HCT116 (cell line): ENCODE measurements at regions not wholly inside any gene's neighbourhood (a gene's known extent, or its start where the extent isn't known, plus 50 kb on each side); places are given as distances from the start of the nearest gene placed in this dataset.

ENCODE experiments used
- EZH2 ChIP-seq: fragments of 200-600 bp; sonication (generic); IDR thresholded peaks from 2 replicates; pipeline ENCODE4 v1.6.1; 2017; ENCODE audit warnings: antibody characterized with exemption, mixed run types
- EZH2phosphoT487 ChIP-seq: fragments of 200-600 bp; IDR thresholded peaks from 2 replicates; pipeline ENCODE4 v1.6.1; 2018; ENCODE audit warnings: antibody characterized with exemption, borderline replicate concordance
- FOSL1 ChIP-seq: IDR thresholded peaks from 2 replicates; pipeline ENCODE4 v1.6.1; 2012; ENCODE audit warnings: low read depth
- MAX ChIP-seq: IDR thresholded peaks from 2 replicates; pipeline ENCODE4 v1.6.1; 2012
- POLR2A ChIP-seq: IDR thresholded peaks from 2 replicates; pipeline ENCODE4 v1.7.0; 2011; ENCODE audit warnings: borderline replicate concordance; ENCODE audit not compliant: insufficient read depth, insufficient read length; ENCODE audit errors: extremely low read depth
- POLR2AphosphoS5 ChIP-seq: IDR thresholded peaks from 2 replicates; pipeline ENCODE4 v1.6.1; 2011; ENCODE audit warnings: mild to moderate bottlenecking, low read depth, low read length, moderate library complexity
- REST ChIP-seq: IDR thresholded peaks from 2 replicates; pipeline ENCODE4 v1.6.1; 2012; ENCODE audit warnings: low read depth
- TF ChIP-seq, protein P1 (sequence below), 3 experiments: fragments of 200-600 bp in 1 of 3; sonication (generic) in 1 of 3; IDR thresholded peaks in 2 of 3; conservative IDR thresholded peaks in 1 of 3; 2 replicates each; pipeline ENCODE4 v1.5.1; 2012 to 2017; ENCODE audit warnings: low read depth in 2 of 3, low read length in 2 of 3, antibody characterized with exemption in 1 of 3, borderline replicate concordance in 1 of 3, control low read depth in 1 of 3, mild to moderate bottlenecking in 1 of 3, mixed read lengths in 1 of 3, mixed run types in 1 of 3, moderate library complexity in 1 of 3; ENCODE audit not compliant: insufficient read depth in 1 of 3
- TF ChIP-seq, protein P2 (sequence below): IDR thresholded peaks from 2 replicates; pipeline ENCODE4 v1.6.1; 2012

- TF ChIP-seq, protein P1, sequence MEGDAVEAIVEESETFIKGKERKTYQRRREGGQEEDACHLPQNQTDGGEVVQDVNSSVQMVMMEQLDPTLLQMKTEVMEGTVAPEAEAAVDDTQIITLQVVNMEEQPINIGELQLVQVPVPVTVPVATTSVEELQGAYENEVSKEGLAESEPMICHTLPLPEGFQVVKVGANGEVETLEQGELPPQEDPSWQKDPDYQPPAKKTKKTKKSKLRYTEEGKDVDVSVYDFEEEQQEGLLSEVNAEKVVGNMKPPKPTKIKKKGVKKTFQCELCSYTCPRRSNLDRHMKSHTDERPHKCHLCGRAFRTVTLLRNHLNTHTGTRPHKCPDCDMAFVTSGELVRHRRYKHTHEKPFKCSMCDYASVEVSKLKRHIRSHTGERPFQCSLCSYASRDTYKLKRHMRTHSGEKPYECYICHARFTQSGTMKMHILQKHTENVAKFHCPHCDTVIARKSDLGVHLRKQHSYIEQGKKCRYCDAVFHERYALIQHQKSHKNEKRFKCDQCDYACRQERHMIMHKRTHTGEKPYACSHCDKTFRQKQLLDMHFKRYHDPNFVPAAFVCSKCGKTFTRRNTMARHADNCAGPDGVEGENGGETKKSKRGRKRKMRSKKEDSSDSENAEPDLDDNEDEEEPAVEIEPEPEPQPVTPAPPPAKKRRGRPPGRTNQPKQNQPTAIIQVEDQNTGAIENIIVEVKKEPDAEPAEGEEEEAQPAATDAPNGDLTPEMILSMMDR (IDR thresholded peaks at IDR 0.05 in 2 of 3, conservative IDR thresholded peaks at IDR 0.05 in 1 of 3; ENCODE audit: borderline replicate concordance in 1 of 3, insufficient read depth in 1 of 3, low read depth in 2 of 3, low read length in 2 of 3), result no peak
- TF ChIP-seq EZH2phosphoT487 (no peak), EZH2 (no peak), FOSL1 (no peak), POLR2AphosphoS5 (no peak), POLR2A (no peak), REST (no peak), MAX (no peak)
- TF ChIP-seq, protein P2, sequence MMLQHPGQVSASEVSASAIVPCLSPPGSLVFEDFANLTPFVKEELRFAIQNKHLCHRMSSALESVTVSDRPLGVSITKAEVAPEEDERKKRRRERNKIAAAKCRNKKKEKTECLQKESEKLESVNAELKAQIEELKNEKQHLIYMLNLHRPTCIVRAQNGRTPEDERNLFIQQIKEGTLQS, result no peak
Observed at GRCh38 chr11:130599073-130599654, 150.7 kb downstream of the ADAMTS15 start.
